SK-N-SH treated with all-trans-retinoic acid at 6 μM for 48 hours (cell line): ENCODE measurements at regions not wholly inside any gene's neighbourhood (a gene's known extent, or its start where the extent isn't known, plus 50 kb on each side); places are given as distances from the start of the nearest gene placed in this dataset.

Source experiments
- ESRRG ChIP-seq: fragments of 250-450 bp; sonication (Bioruptor Pico); IDR thresholded peaks from 2 replicates; pipeline ENCODE4 v1.6.1; 2021; ENCODE audit warnings: mild to moderate bottlenecking
- OSR1 ChIP-seq: fragments of 250-450 bp; sonication (Bioruptor Pico); IDR thresholded peaks from 2 replicates; pipeline ENCODE4 v1.8.0; 2022; ENCODE audit warnings: moderate library complexity, mild to moderate bottlenecking, inconsistent platforms
- PATZ1 ChIP-seq: fragments of 250-450 bp; sonication (Bioruptor Pico); IDR thresholded peaks from 2 replicates; pipeline ENCODE4 v1.8.0; 2020; ENCODE audit warnings: mild to moderate bottlenecking, moderate library complexity, borderline replicate concordance
- RARB ChIP-seq: fragments of 250-450 bp; sonication (Bioruptor Pico); IDR thresholded peaks from 2 replicates; pipeline ENCODE4 v1.8.0; 2021; ENCODE audit warnings: mild to moderate bottlenecking, moderate library complexity

- TF ChIP-seq RARB (CRISPR knock-in tag) (no peak), ESRRG (CRISPR knock-in tag) (no peak), OSR1 (CRISPR knock-in tag) (no peak), PATZ1 (no peak)
Observed at GRCh38 chr7:18132811-18133210, 105.2 kb upstream of the PRPS1L1 start.
